ENCODE measurements at regions not wholly inside any gene's neighbourhood (a gene's known extent, or its start where the extent isn't known, plus 50 kb on each side); places are given as distances from the start of the nearest gene placed in this dataset.

- no peak overlapping the region for H2AK9ac ChIP-seq (replicated peaks; ENCODE audit: low read depth, low read length, poor library complexity)
- H3K56ac ChIP-seq (ENCODE audit: extremely low read depth, insufficient read depth, low read length): no peak overlapping the region
- ChIA-PET CTCF (no interaction called here), POLR2A (ENCODE audit: unreplicated experiment) (no interaction called here)
- H3K18ac ChIP-seq (ENCODE audit: low read depth, low read length): no peak overlapping the region
- ATAC-seq (ENCODE audit: low read depth): no peak
- H3K9me3 ChIP-seq (ENCODE audit: control insufficient read depth, insufficient read depth, low read length): no peaks in the 10 kb centered on the region
- no peak overlapping the region for H3K9ac ChIP-seq (ENCODE audit: low read depth, low read length)
- no CpG with 5 or more reads among the region's 4 CpGs for WGBS, 2 experiments (ENCODE audit: extremely low coverage in 2 of 2, insufficient read length in 1 of 2)
- intact Hi-C loops (cut with micrococcal nuclease): no loop called here
- no peak for DNase-seq
- no peak overlapping the region for H3K23ac ChIP-seq (ENCODE audit: low read depth, low read length)
- no peak overlapping the region for H3K27ac ChIP-seq (ENCODE audit: insufficient read depth, low read length)
- no peaks in the 10 kb centered on the region for H3K79me1 ChIP-seq (ENCODE audit: low read depth in 1 of 2, low read length in 2 of 2)
- no TSS peak for BruUV-seq (replicated peaks)
- H2BK120ac ChIP-seq (ENCODE audit: low read depth, low read length): no peak overlapping the region
- in situ Hi-C loops (cut with MboI; ENCODE audit: low sequenced_read_pairs): no loop called here
- TF ChIP-seq USF2 (IDR thresholded peaks at IDR 0.05; ENCODE audit: low read depth, low read length) (no peak), BHLHE40 (IDR thresholded peaks at IDR 0.05; ENCODE audit: low read depth, low read length) (no peak), CEBPB (IDR thresholded peaks at IDR 0.05; ENCODE audit: low read depth, low read length) (no peak), CHD1 (IDR thresholded peaks at IDR 0.05; ENCODE audit: low read depth, low read length) (no peak), RFX5 (IDR thresholded peaks at IDR 0.05; ENCODE audit: low read depth, low read length) (no peak), MAZ (IDR thresholded peaks at IDR 0.05; ENCODE audit: borderline replicate concordance, low read depth, low read length) (no peak), CTCF (conservative IDR thresholded peaks at IDR 0.05; ENCODE audit: low read depth, low read length) (no peak), MAFK (IDR thresholded peaks at IDR 0.05; ENCODE audit: low read depth, low read length) (no peak), ELK1 (IDR thresholded peaks at IDR 0.05; ENCODE audit: borderline replicate concordance, low read depth, low read length) (no peak), RAD21 (IDR thresholded peaks at IDR 0.05; ENCODE audit: low read length) (no peak), MXI1 (IDR thresholded peaks at IDR 0.05; ENCODE audit: borderline replicate concordance, low read depth, low read length) (no peak), FOS (IDR thresholded peaks at IDR 0.05; ENCODE audit: low read depth, low read length) (no peak), RCOR1 (IDR thresholded peaks at IDR 0.05; ENCODE audit: insufficient replicate concordance, low read length) (no peak), NFE2L2 (IDR thresholded peaks at IDR 0.05; ENCODE audit: low read depth, low read length) (no peak), SMC3 (IDR thresholded peaks at IDR 0.05; ENCODE audit: low read depth, low read length) (no peak), POLR2A (IDR thresholded peaks at IDR 0.05; ENCODE audit: low read depth, low read length) (no peak)
- H3K4me2 ChIP-seq (ENCODE audit: low read depth, low read length): no peak overlapping the region
- H2AK5ac ChIP-seq (ENCODE audit: low read depth, low read length): no peak overlapping the region
- H2BK5ac ChIP-seq (ENCODE audit: low read depth, low read length, poor library complexity, severe bottlenecking): no peak overlapping the region
- H3K14ac ChIP-seq (replicated peaks; ENCODE audit: low read depth, low read length): no peak overlapping the region
- no peak overlapping the region for H2AFZ ChIP-seq (replicated peaks; ENCODE audit: low read length, poor library complexity)
- no peak overlapping the region for H2BK15ac ChIP-seq (ENCODE audit: low read depth, low read length)
- no peak overlapping the region for H3K4ac ChIP-seq (ENCODE audit: low read depth, low read length)
- no peaks in the 10 kb centered on the region for H3K4me1 ChIP-seq (ENCODE audit: control insufficient read depth, insufficient read depth, low read length)
- H3K27me3 ChIP-seq (ENCODE audit: control insufficient read depth, insufficient read depth, low read length): no peaks in the 10 kb centered on the region
- dilution Hi-C loops (cut with HindIII; ENCODE audit: low sequenced_read_pairs, unreplicated experiment): no loop called here
- no peak overlapping the region for H4K91ac ChIP-seq (ENCODE audit: insufficient read depth, low read depth, low read length)
- H3K4me3 ChIP-seq (ENCODE audit: insufficient read depth, low read depth, low read length): no peak overlapping the region
- no peaks in the 10 kb centered on the region for H3K9me1 ChIP-seq (ENCODE audit: insufficient read depth, low read length)
- no peak overlapping the region for H4K5ac ChIP-seq (ENCODE audit: low read depth, low read length)
- H2BK20ac ChIP-seq (ENCODE audit: low read depth, low read length): no peak overlapping the region
- H3K36me3 ChIP-seq (ENCODE audit: control insufficient read depth, insufficient read depth, low read length): no peaks in the 10 kb centered on the region
- no peak overlapping the region for H4K8ac ChIP-seq (ENCODE audit: low read depth in 2 of 2, low read length in 2 of 2)
- H4K20me1 ChIP-seq (ENCODE audit: insufficient read depth, low read length): no peaks in the 10 kb centered on the region
These were observed 488.4 kb upstream of the TECRL start for GRCh38 chr4:64897683-64898082.

Measured in IMR-90 (cell line).